Activated T-helper 1 cell treated with anti-CD3 and anti-CD28 coated beads, Interleukin-12 subunit alpha, Interleukin-12 subunit beta, Interleukin-2, Interleukin-4 antibody, amounts not matched to agents 30 ng/mL and 10 ng/mL and 1 ng/mL, durations not matched to agents 14 hours and 24 hours and 36 hours (primary cell): ENCODE measurements at regions not wholly inside any gene's neighbourhood (a gene's known extent, or its start where the extent isn't known, plus 50 kb on each side); places are given as distances from the start of the nearest gene placed in this dataset.

Experiments used
- DNase-seq: peaks from one replicate; pipeline ENCODE4 v3.0.0; 2021; ENCODE audit warnings: low spot score
- H3K27ac Mint-ChIP-seq: one replicate; pipeline ENCODE4 v1.8.0; 2021; ENCODE audit warnings: mild to moderate bottlenecking, mixed read lengths
- H3K27me3 Mint-ChIP-seq: one replicate; pipeline ENCODE4 v1.8.0; 2022; ENCODE audit warnings: mild to moderate bottlenecking, moderate library complexity, mixed read lengths; ENCODE audit not compliant: insufficient read depth
- H3K36me3 Mint-ChIP-seq: one replicate; pipeline ENCODE4 v1.8.0; 2021; ENCODE audit warnings: low read depth, mixed read lengths
- H3K4me1 Mint-ChIP-seq: one replicate; pipeline ENCODE4 v1.8.0; 2021; ENCODE audit warnings: low read depth, mixed read lengths
- H3K4me3 Mint-ChIP-seq: one replicate; pipeline ENCODE4 v1.8.0; 2021; ENCODE audit warnings: mild to moderate bottlenecking, moderate library complexity, mixed read lengths
- H3K9me3 Mint-ChIP-seq: one replicate; pipeline ENCODE4 v1.8.0; 2021; ENCODE audit warnings: mixed read lengths
- intact Hi-C: fragments of 100-400 bp; cut with micrococcal nuclease; formaldehyde crosslinking; loops from one replicate; pipeline ENCODE4 v1.15.1; 2024

- Mint-ChIP-seq H3K4me3 (no peak overlapping the region), H3K36me3 (no peaks in the 10 kb centered on the region), H3K27ac (no peak overlapping the region), H3K4me1 (no peaks in the 10 kb centered on the region), H3K27me3 (no peaks in the 10 kb centered on the region), H3K9me3 (no peaks in the 10 kb centered on the region)
- intact Hi-C loops = no loop called here
- DNase-seq = no peak
Measured at GRCh38 chr10:36089790-36090440, 447.8 kb upstream of the FZD8 start.

- H3K36me3 Mint-ChIP-seq = no peaks in the 10 kb centered on the region
- no peak for DNase-seq
- no peaks in the 10 kb centered on the region for H3K27me3 Mint-ChIP-seq
- no peaks in the 10 kb centered on the region for H3K4me1 Mint-ChIP-seq
- H3K27ac Mint-ChIP-seq = no peak overlapping the region
- intact Hi-C loops = no loop called here
- no peak overlapping the region for H3K4me3 Mint-ChIP-seq
- no peaks in the 10 kb centered on the region for H3K9me3 Mint-ChIP-seq
Measured at GRCh38 chr10:36087006-36088005, 445.2 kb upstream of the FZD8 start.

- intact Hi-C loops = no loop called here
- Mint-ChIP-seq H3K4me3 (no peak overlapping the region), H3K4me1 (no peaks in the 10 kb centered on the region)
Measured at GRCh38 chr10:36075196-36075595, 433.1 kb upstream of the FZD8 start.

GRCh38 chr10:36073796-36074345 is 431.8 kb upstream of the FZD8 start:
- Mint-ChIP-seq H3K4me3 (no peak overlapping the region), H3K9me3 (peaks cover 6% of the 10 kb centered on the region), H3K4me1 (no peaks in the 10 kb centered on the region), H3K27ac (no peak overlapping the region), H3K27me3 (no peaks in the 10 kb centered on the region), H3K36me3 (no peaks in the 10 kb centered on the region)
- DNase-seq = no peak
- intact Hi-C loops = no loop called here

More at GRCh38 chr10:36075196-36075595, 433.1 kb upstream of the FZD8 start:
- H3K27me3 Mint-ChIP-seq = no peaks in the 10 kb centered on the region
- peaks cover 8% of the 10 kb centered on the region for H3K9me3 Mint-ChIP-seq
- no peaks in the 10 kb centered on the region for H3K36me3 Mint-ChIP-seq
- no peak overlapping the region for H3K27ac Mint-ChIP-seq
- DNase-seq = no peak

- Mint-ChIP-seq H3K9me3 (peaks cover 17% of the 10 kb centered on the region), H3K4me3 (no peak overlapping the region), H3K36me3 (no peaks in the 10 kb centered on the region), H3K27ac (no peak overlapping the region), H3K27me3 (no peaks in the 10 kb centered on the region), H3K4me1 (no peaks in the 10 kb centered on the region)
- intact Hi-C loops = no loop called here
- no peak for DNase-seq
Measured at GRCh38 chr10:36068542-36068941, 426.4 kb upstream of the FZD8 start.

- no peak for DNase-seq
- Mint-ChIP-seq H3K36me3 (no peaks in the 10 kb centered on the region), H3K27ac (no peak overlapping the region), H3K27me3 (no peaks in the 10 kb centered on the region), H3K4me3 (no peak overlapping the region), H3K4me1 (no peaks in the 10 kb centered on the region), H3K9me3 (peaks cover 19% of the 10 kb centered on the region)
- intact Hi-C loops = no loop called here
Measured at GRCh38 chr10:36067748-36068147, 425.7 kb upstream of the FZD8 start.

- Mint-ChIP-seq H3K36me3 (no peaks in the 10 kb centered on the region), H3K27ac (no peak overlapping the region), H3K9me3 (peaks cover 21% of the 10 kb centered on the region), H3K4me3 (no peak overlapping the region), H3K4me1 (no peaks in the 10 kb centered on the region), H3K27me3 (no peaks in the 10 kb centered on the region)
- no peak for DNase-seq
- intact Hi-C loops = no loop called here
Measured at GRCh38 chr10:36066850-36067249, 424.8 kb upstream of the FZD8 start.

- Mint-ChIP-seq H3K4me1 (no peaks in the 10 kb centered on the region), H3K4me3 (no peak overlapping the region), H3K27ac (no peak overlapping the region), H3K27me3 (no peaks in the 10 kb centered on the region), H3K9me3 (peaks cover 21% of the 10 kb centered on the region), H3K36me3 (no peaks in the 10 kb centered on the region)
- intact Hi-C loops = no loop called here
- DNase-seq = no peak
Measured at GRCh38 chr10:36066102-36066501, 424.0 kb upstream of the FZD8 start.

GRCh38 chr10:36063396-36063795 is 421.3 kb upstream of the FZD8 start:
- Mint-ChIP-seq H3K27ac (no peak overlapping the region), H3K27me3 (no peaks in the 10 kb centered on the region), H3K9me3 (peaks cover 24% of the 10 kb centered on the region), H3K36me3 (no peaks in the 10 kb centered on the region), H3K4me1 (no peaks in the 10 kb centered on the region), H3K4me3 (no peak overlapping the region)
- DNase-seq = no peak
- intact Hi-C loops = no loop called here

- intact Hi-C loops = no loop called here
- Mint-ChIP-seq H3K4me3 (no peak overlapping the region), H3K27ac (no peak overlapping the region), H3K27me3 (no peaks in the 10 kb centered on the region), H3K4me1 (no peaks in the 10 kb centered on the region), H3K36me3 (no peaks in the 10 kb centered on the region), H3K9me3 (peaks cover 11% of the 10 kb centered on the region)
- no peak for DNase-seq
Measured at GRCh38 chr10:36057731-36058130, 415.6 kb upstream of the FZD8 start.

- DNase-seq = no peak
- Mint-ChIP-seq H3K4me3 (no peak overlapping the region), H3K36me3 (no peaks in the 10 kb centered on the region), H3K9me3 (peaks cover 10% of the 10 kb centered on the region), H3K4me1 (no peaks in the 10 kb centered on the region), H3K27ac (no peak overlapping the region), H3K27me3 (no peaks in the 10 kb centered on the region)
- intact Hi-C loops = no loop called here
Measured at GRCh38 chr10:36057180-36057579, 415.1 kb upstream of the FZD8 start.

GRCh38 chr10:36053775-36054174 is 411.7 kb upstream of the FZD8 start:
- no peaks in the 10 kb centered on the region for H3K36me3 Mint-ChIP-seq
- peaks cover 7% of the 10 kb centered on the region for H3K9me3 Mint-ChIP-seq
- H3K4me3 Mint-ChIP-seq = no peak overlapping the region
- H3K4me1 Mint-ChIP-seq = no peaks in the 10 kb centered on the region
- H3K27ac Mint-ChIP-seq = no peak overlapping the region
- intact Hi-C loops = no loop called here
- no peak for DNase-seq
- no peaks in the 10 kb centered on the region for H3K27me3 Mint-ChIP-seq

GRCh38 chr10:36053271-36053670 is 411.2 kb upstream of the FZD8 start:
- Mint-ChIP-seq H3K27ac (no peak overlapping the region), H3K36me3 (no peaks in the 10 kb centered on the region), H3K27me3 (no peaks in the 10 kb centered on the region), H3K9me3 (peaks cover 7% of the 10 kb centered on the region), H3K4me1 (no peaks in the 10 kb centered on the region), H3K4me3 (no peak overlapping the region)
- no peak for DNase-seq
- intact Hi-C loops = no loop called here
